HepG2 (cell line): ENCODE measurements at regions not wholly inside any gene's neighbourhood (a gene's known extent, or its start where the extent isn't known, plus 50 kb on each side); places are given as distances from the start of the nearest gene placed in this dataset.

ENCODE experiments used
- CBFB ChIP-seq: sonication (generic); formaldehyde crosslinking; IDR thresholded peaks from 2 replicates; pipeline ENCODE4 v1.4.0; 2020; ENCODE audit warnings: missing genetic modification reagents
- CTCF ChIP-seq: sonication (generic); formaldehyde crosslinking; IDR thresholded peaks from 2 replicates; pipeline ENCODE4 v1.5.0; 2020; ENCODE audit warnings: mild to moderate bottlenecking, missing genetic modification reagents, moderate library complexity
- EZH2 ChIP-seq: conservative IDR thresholded peaks from 2 replicates; pipeline ENCODE4 v1.6.1; 2012; ENCODE audit warnings: mild to moderate bottlenecking, low read depth, low read length, moderate library complexity
- KDM1A ChIP-seq: IDR thresholded peaks from 2 replicates; pipeline ENCODE4 v1.6.1; 2016; ENCODE audit warnings: missing compliant biosample characterization
- MTA3 ChIP-seq: sonication (generic); formaldehyde crosslinking; IDR thresholded peaks from 2 replicates; pipeline ENCODE4 v1.4.0; 2020; ENCODE audit warnings: missing genetic modification reagents
- PRPF4 ChIP-seq: fragments of 200-400 bp; formaldehyde crosslinking; IDR thresholded peaks from 2 replicates; pipeline ENCODE4 v1.6.1; 2016; ENCODE audit warnings: low read length, low read depth; ENCODE audit not compliant: poor library complexity, severe bottlenecking
- REST ChIP-seq, 2 experiments: IDR thresholded peaks; 2 replicates each; pipeline ENCODE4 v1.6.1; 2011 to 2012; ENCODE audit warnings: low read length in 2 of 2, borderline replicate concordance in 1 of 2, low read depth in 1 of 2, mild to moderate bottlenecking in 1 of 2, moderate library complexity in 1 of 2
- RFX3 ChIP-seq: IDR thresholded peaks from 2 replicates; pipeline ENCODE4 v1.6.1; 2016; ENCODE audit warnings: missing biosample characterization, missing genetic modification reagents
- SP4 ChIP-seq: sonication (generic); formaldehyde crosslinking; IDR thresholded peaks from 2 replicates; pipeline ENCODE4 v1.8.1; 2023; ENCODE audit warnings: mild to moderate bottlenecking, missing genetic modification reagents
- THAP8 ChIP-seq: sonication (generic); formaldehyde crosslinking; IDR thresholded peaks from 2 replicates; pipeline ENCODE4 v1.5.1; 2020; ENCODE audit warnings: missing genetic modification reagents, mild to moderate bottlenecking, borderline replicate concordance
- YY1 ChIP-seq: IDR thresholded peaks from 2 replicates; pipeline ENCODE4 v1.6.1; 2011; ENCODE audit warnings: low read length, low read depth, moderate library complexity, mild to moderate bottlenecking; ENCODE audit not compliant: insufficient read depth, insufficient replicate concordance
- ZNF558 ChIP-seq: sonication (generic); formaldehyde crosslinking; IDR thresholded peaks from 2 replicates; pipeline ENCODE4 v1.9.0; 2022; ENCODE audit warnings: mild to moderate bottlenecking, missing genetic modification reagents, borderline replicate concordance
- ZSCAN20 ChIP-seq: sonication (generic); formaldehyde crosslinking; IDR thresholded peaks from 2 replicates; pipeline ENCODE4 v1.4.0; 2020; ENCODE audit warnings: missing genetic modification reagents, mild to moderate bottlenecking, borderline replicate concordance
- TF ChIP-seq, protein P1 (sequence below): sonication (generic); formaldehyde crosslinking; IDR thresholded peaks from 2 replicates; pipeline ENCODE4 v1.4.0; 2020; ENCODE audit warnings: low read depth, missing genetic modification reagents

DNA sequence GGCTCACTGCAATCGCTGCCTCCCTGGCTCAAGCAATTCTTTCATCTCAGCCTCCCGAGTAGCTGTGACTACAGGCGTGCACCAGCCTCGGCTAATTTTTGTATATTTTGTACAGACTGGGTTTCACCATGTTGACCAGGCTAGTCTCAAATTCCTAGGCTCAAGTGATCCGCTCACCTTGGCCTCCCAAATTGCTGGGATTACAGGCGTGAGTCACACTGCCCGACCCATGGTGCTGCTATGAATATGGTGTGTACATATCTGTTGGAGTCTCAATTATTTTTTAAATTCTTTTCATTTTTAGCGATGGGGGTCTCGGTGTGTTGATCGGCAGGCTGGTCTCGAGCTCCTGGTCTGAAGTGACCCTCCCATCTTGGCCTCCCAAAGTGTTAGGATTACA lies 78.0 kb upstream of the PRKX start:
- no peak for TF ChIP-seq CTCF (CRISPR knock-in tag)
- no peak for TF ChIP-seq THAP8 (CRISPR knock-in tag)
- no peak for TF ChIP-seq EZH2
- TF ChIP-seq REST (IDR thresholded peaks at IDR 0.05; ENCODE audit: borderline replicate concordance in 1 of 2, low read depth in 1 of 2, low read length in 2 of 2) = no peak
- TF ChIP-seq KDM1A (CRISPR knock-in tag) = no peak
- no peak for TF ChIP-seq CBFB (CRISPR knock-in tag)
- no peak for TF ChIP-seq PRPF4
- no peak for TF ChIP-seq SP4 (CRISPR knock-in tag)
- TF ChIP-seq, protein P1, sequence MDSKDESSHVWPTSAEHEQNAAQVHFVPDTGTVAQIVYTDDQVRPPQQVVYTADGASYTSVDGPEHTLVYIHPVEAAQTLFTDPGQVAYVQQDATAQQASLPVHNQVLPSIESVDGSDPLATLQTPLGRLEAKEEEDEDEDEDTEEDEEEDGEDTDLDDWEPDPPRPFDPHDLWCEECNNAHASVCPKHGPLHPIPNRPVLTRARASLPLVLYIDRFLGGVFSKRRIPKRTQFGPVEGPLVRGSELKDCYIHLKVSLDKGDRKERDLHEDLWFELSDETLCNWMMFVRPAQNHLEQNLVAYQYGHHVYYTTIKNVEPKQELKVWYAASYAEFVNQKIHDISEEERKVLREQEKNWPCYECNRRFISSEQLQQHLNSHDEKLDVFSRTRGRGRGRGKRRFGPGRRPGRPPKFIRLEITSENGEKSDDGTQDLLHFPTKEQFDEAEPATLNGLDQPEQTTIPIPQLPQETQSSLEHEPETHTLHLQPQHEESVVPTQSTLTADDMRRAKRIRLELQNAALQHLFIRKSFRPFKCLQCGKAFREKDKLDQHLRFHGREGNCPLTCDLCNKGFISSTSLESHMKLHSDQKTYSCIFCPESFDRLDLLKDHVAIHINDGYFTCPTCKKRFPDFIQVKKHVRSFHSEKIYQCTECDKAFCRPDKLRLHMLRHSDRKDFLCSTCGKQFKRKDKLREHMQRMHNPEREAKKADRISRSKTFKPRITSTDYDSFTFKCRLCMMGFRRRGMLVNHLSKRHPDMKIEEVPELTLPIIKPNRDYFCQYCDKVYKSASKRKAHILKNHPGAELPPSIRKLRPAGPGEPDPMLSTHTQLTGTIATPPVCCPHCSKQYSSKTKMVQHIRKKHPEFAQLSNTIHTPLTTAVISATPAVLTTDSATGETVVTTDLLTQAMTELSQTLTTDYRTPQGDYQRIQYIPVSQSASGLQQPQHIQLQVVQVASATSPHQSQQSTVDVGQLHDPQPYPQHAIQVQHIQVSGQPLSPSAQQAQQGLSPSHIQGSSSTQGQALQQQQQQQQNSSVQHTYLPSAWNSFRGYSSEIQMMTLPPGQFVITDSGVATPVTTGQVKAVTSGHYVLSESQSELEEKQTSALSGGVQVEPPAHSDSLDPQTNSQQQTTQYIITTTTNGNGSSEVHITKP (CRISPR knock-in tag) = no peak
- TF ChIP-seq ZNF558 (CRISPR knock-in tag) = no peak
- no peak for TF ChIP-seq RFX3 (CRISPR knock-in tag)
- TF ChIP-seq YY1 = no peak
- TF ChIP-seq ZSCAN20 (CRISPR knock-in tag) = no peak
- no peak for TF ChIP-seq MTA3
